ENCODE measurements at regions not wholly inside any gene's neighbourhood (a gene's known extent, or its start where the extent isn't known, plus 50 kb on each side); places are given as distances from the start of the nearest gene placed in this dataset.

DNA sequence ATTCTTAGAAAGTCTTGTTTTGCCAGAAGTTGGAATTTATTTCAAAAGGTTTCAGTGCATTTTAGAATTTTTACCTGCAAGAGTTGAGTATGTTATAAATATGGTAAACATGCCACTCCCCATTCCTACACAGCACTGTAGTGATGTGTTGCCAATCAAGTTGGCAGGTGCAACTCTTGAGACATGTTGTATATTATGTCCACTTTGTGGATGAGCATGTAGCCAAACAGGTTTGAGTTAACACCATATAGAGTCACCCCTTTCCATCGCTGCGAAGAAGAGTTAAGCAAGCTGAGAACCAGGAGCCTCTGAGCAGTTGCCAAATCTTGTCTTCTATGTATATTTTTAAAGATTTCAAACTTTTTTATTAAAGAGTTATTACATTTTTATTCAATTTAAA, 359.8 kb downstream of the LMO7 start:
- no peak for DNase-seq (ENCODE audit: low read depth)
- TF ChIP-seq CTCF (conservative IDR thresholded peaks at IDR 0.05; ENCODE audit: low read depth, low read length), result no peak
- no peak overlapping the region for H3K4me3 ChIP-seq (ENCODE audit: low read depth, low read length)

DNA sequence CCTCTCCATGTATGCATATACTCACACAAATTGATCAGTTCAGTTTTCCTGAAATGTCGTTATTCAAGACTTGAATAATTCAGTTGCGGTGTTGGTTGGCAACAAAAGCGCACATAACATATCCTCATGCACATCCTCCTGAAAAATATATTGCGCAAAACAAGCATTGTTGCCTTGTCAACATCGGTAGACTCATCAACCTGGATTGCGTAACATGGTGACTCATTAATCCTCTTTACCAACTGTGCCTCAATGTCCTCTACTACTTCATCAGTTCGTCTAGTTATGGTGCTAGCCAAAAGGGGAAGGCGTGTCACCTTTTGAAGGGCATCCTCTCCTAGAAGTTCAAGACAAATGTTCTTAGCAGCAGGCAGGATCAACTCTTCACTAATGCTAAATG, 357.7 kb downstream of the LMO7 start:
- no peak for TF ChIP-seq CTCF (conservative IDR thresholded peaks at IDR 0.05; ENCODE audit: low read depth, low read length)
- DNase-seq (ENCODE audit: low read depth), result no peak
- H3K4me3 ChIP-seq (ENCODE audit: low read depth, low read length), result no peak overlapping the region

GRCh38 chr13:75993241-75993640, 357.1 kb downstream of the LMO7 start:
- TF ChIP-seq CTCF (conservative IDR thresholded peaks at IDR 0.05; ENCODE audit: low read depth, low read length), result no peak
- DNase-seq (ENCODE audit: low read depth), result no peak
- H3K4me3 ChIP-seq (ENCODE audit: low read depth, low read length), result no peak overlapping the region

DNA sequence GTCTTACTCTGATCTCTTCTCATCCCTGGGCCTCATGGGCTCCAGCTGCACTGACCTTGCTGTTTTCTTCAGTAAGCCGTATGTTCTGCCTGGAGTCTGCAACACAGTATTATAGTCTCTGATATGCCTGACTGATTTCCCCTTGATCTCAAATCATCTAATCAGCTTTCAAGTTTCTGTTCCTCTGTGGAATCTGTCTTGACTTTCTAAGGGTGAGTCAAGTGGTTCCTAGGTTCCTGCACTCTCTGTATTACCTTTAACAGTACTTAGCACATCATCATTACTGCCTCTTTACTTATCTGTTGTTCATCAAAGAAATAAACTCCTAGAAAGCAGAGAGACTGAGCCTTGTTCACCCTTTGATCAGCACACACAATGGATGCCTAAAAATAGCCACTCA, 350.7 kb downstream of the LMO7 start:
- no peak for TF ChIP-seq CTCF (conservative IDR thresholded peaks at IDR 0.05; ENCODE audit: low read depth, low read length)
- DNase-seq (ENCODE audit: low read depth), result no peak
- no peak overlapping the region for H3K4me3 ChIP-seq (ENCODE audit: low read depth, low read length)

DNA sequence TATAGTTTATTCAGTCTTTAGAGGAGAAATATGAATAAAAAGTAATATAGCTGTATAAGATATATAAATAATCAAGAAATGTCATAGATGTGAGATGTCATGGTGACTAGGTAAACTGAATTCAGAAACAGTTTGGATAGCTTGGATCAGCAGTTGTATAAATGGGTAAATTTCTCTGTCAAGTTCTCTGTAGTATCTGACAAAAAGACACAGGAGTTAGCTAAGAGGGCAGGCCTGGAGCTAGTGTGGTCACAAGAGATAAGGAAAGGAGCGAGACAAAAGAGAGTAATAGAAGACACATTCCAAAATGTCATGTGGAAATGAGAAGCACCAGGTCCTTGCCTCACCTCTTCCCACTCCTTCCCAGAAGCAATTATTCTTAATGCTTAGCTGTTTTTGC, 349.0 kb downstream of the LMO7 start:
- DNase-seq (ENCODE audit: low read depth), result no peak
- H3K4me3 ChIP-seq (ENCODE audit: low read depth, low read length), result no peak overlapping the region
- TF ChIP-seq CTCF (conservative IDR thresholded peaks at IDR 0.05; ENCODE audit: low read depth, low read length), result no peak

GRCh38 chr13:75978818-75979217, 342.7 kb downstream of the LMO7 start:
- TF ChIP-seq CTCF (conservative IDR thresholded peaks at IDR 0.05; ENCODE audit: low read depth, low read length), result no peak
- H3K4me3 ChIP-seq (ENCODE audit: low read depth, low read length), result no peak overlapping the region
- DNase-seq (ENCODE audit: low read depth), result no peak

DNA sequence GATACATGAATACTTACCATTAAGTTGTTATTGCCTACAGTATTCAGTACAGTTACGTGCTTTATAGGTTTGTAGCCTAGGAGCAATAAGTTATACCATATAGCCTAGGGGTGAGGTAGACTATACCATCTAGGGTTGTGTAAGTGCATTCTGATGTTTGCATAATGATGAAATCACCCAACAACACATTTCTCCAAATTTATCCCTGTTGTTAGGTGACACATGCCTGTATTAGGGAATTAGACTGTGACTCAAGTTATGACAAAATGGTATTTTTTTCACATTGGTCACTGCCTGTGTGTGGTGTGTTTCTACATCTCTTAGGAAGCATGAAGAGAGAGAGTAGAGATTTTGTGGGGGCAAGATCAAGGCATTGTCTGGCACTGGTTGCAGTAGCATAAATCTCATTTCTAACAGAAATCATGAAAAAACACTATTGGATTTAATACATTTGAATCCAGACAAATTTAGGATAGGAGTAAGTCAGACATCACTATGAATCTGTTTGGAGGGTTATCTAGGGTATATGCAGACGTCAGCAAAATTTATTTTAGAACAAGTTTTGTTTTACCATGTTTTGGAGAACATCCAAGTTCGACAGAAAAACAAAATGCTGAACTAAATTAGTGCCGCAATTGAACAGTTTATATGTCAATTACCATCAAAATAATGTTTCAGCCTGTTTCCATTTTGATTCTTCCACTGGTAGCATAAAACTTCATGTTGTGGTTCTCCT, 332.1 kb downstream of the LMO7 start:
- TF ChIP-seq CTCF (conservative IDR thresholded peaks at IDR 0.05; ENCODE audit: low read depth, low read length), result no peak
- no peak overlapping the region for H3K4me3 ChIP-seq (ENCODE audit: low read depth, low read length)
- no peak for DNase-seq (ENCODE audit: low read depth)
